ENCODE measurements at regions not wholly inside any gene's neighbourhood (a gene's known extent, or its start where the extent isn't known, plus 50 kb on each side); places are given as distances from the start of the nearest gene placed in this dataset.

- no peak overlapping the region for H3K4me3 ChIP-seq (ENCODE audit: low read depth, low read length)
- no peak for TF ChIP-seq CTCF (IDR thresholded peaks at IDR 0.05; ENCODE audit: low read depth, low read length)
These were observed 99.1 kb downstream of the ALDH8A1 start for GRCh38 chr6:134850721-134851305.

- H3K4me3 ChIP-seq (ENCODE audit: low read depth, low read length), result no peak overlapping the region
- no peak for TF ChIP-seq CTCF (IDR thresholded peaks at IDR 0.05; ENCODE audit: low read depth, low read length)
These were observed 99.9 kb downstream of the ALDH8A1 start for GRCh38 chr6:134849920-134850447.

- TF ChIP-seq CTCF (IDR thresholded peaks at IDR 0.05; ENCODE audit: low read depth, low read length), result no peak
- no peak overlapping the region for H3K4me3 ChIP-seq (ENCODE audit: low read depth, low read length)
These were observed 101.8 kb downstream of the ALDH8A1 start for GRCh38 chr6:134848076-134848475.

GRCh38 chr6:134846865-134847264, 103.0 kb downstream of the ALDH8A1 start:
- H3K4me3 ChIP-seq (ENCODE audit: low read depth, low read length), result no peak overlapping the region
- no peak for TF ChIP-seq CTCF (IDR thresholded peaks at IDR 0.05; ENCODE audit: low read depth, low read length)

- H3K4me3 ChIP-seq (ENCODE audit: low read depth, low read length), result no peak overlapping the region
- no peak for TF ChIP-seq CTCF (IDR thresholded peaks at IDR 0.05; ENCODE audit: low read depth, low read length)
These were observed 103.9 kb downstream of the ALDH8A1 start for GRCh38 chr6:134846031-134846430.

GRCh38 chr6:134844120-134844519, 105.8 kb downstream of the ALDH8A1 start:
- TF ChIP-seq CTCF (IDR thresholded peaks at IDR 0.05; ENCODE audit: low read depth, low read length), result no peak
- no peak overlapping the region for H3K4me3 ChIP-seq (ENCODE audit: low read depth, low read length)

GRCh38 chr6:134840086-134840867, 109.6 kb downstream of the ALDH8A1 start:
- TF ChIP-seq CTCF (IDR thresholded peaks at IDR 0.05; ENCODE audit: low read depth, low read length), result no peak
- H3K4me3 ChIP-seq (ENCODE audit: low read depth, low read length), result no peak overlapping the region
